Vagina (tissue), 2 donors: ENCODE measurements at regions not wholly inside any gene's neighbourhood (a gene's known extent, or its start where the extent isn't known, plus 50 kb on each side); places are given as distances from the start of the nearest gene placed in this dataset.

ENCODE experiments used
- POLR2A ChIP-seq, 2 donors: fragments of 450-650 bp; IDR thresholded peaks; one replicate each; pipeline ENCODE4 v1.6.1; 2017; ENCODE audit warnings: antibody characterized with exemption in 2 of 2, mild to moderate bottlenecking in 2 of 2, moderate library complexity in 2 of 2
- POLR2AphosphoS5 ChIP-seq, 2 donors: sonication (generic); formaldehyde crosslinking; IDR thresholded peaks; one replicate each; pipeline ENCODE4 v1.9.0; 2017; ENCODE audit warnings: antibody characterized with exemption in 2 of 2, mild to moderate bottlenecking in 2 of 2, low read depth in 1 of 2; ENCODE audit not compliant: insufficient read depth in 1 of 2

GRCh38 chr17:79509008-79509407 is 101.8 kb downstream of the RBFOX3 start:
- no peak for TF ChIP-seq POLR2A (IDR thresholded peaks at IDR 0.05)
- TF ChIP-seq POLR2AphosphoS5 (IDR thresholded peaks at IDR 0.05; ENCODE audit: insufficient read depth in 1 of 2, low read depth in 1 of 2): no peak
